T-helper 2 cell treated with Interferon-gamma antibody and Interleukin-4, amounts not matched to agents 5 μg/mL and 100 μg/mL, for 36 hours (primary cell): ENCODE measurements at regions not wholly inside any gene's neighbourhood (a gene's known extent, or its start where the extent isn't known, plus 50 kb on each side); places are given as distances from the start of the nearest gene placed in this dataset.

Experiments used
- DNase-seq: peaks from one replicate; pipeline ENCODE4 v3.0.0; 2021; ENCODE audit warnings: low spot score
- H3K27ac Mint-ChIP-seq: one replicate; pipeline ENCODE4 v1.8.0; 2021; ENCODE audit warnings: mild to moderate bottlenecking, mixed read lengths
- H3K27me3 Mint-ChIP-seq: one replicate; pipeline ENCODE4 v1.8.0; 2021; ENCODE audit warnings: low read depth, mixed read lengths
- H3K36me3 Mint-ChIP-seq: one replicate; pipeline ENCODE4 v1.8.0; 2021; ENCODE audit warnings: low read depth, mixed read lengths
- H3K4me1 Mint-ChIP-seq: one replicate; pipeline ENCODE4 v1.8.0; 2021; ENCODE audit warnings: low read depth, mixed read lengths
- H3K4me3 Mint-ChIP-seq: one replicate; pipeline ENCODE4 v1.8.0; 2022; ENCODE audit warnings: mild to moderate bottlenecking, moderate library complexity, mixed read lengths
- H3K9me3 Mint-ChIP-seq: one replicate; pipeline ENCODE4 v1.8.0; 2021; ENCODE audit warnings: mixed read lengths

DNA sequence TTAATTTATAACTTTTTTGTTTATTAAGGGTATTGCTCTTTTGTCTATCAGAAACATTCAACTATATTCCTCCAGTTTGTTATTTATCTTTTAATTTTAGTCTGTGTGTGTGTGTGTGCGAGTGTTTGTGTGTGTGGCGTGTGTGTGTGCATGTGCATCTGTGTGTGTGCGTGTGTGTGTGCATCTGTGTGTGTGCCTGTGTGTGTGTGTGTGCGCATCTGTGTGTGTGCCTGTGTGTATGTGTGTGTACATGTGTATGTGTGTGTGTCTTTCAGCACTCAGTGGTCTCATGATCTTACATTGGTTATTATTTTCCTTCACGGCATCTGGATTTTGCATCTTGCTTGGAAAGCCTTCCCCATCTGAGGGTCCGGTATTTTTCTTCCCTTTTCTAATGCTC is 281.1 kb upstream of the RTL1 start:
- Mint-ChIP-seq H3K36me3 (no peaks in the 10 kb centered on the region), H3K4me1 (no peaks in the 10 kb centered on the region), H3K27ac (no peak overlapping the region), H3K4me3 (no peak overlapping the region), H3K27me3 (no peaks in the 10 kb centered on the region), H3K9me3 (no peaks in the 10 kb centered on the region)
- no peak for DNase-seq

GRCh38 chr14:101185073-101185835 is 281.7 kb upstream of the RTL1 start:
- no peaks in the 10 kb centered on the region for H3K36me3 Mint-ChIP-seq
- H3K27ac Mint-ChIP-seq, result no peak overlapping the region
- no peaks in the 10 kb centered on the region for H3K4me1 Mint-ChIP-seq
- no peaks in the 10 kb centered on the region for H3K9me3 Mint-ChIP-seq
- H3K27me3 Mint-ChIP-seq, result no peaks in the 10 kb centered on the region
- DNase-seq, result no peak
- H3K4me3 Mint-ChIP-seq, result no peak overlapping the region

DNA sequence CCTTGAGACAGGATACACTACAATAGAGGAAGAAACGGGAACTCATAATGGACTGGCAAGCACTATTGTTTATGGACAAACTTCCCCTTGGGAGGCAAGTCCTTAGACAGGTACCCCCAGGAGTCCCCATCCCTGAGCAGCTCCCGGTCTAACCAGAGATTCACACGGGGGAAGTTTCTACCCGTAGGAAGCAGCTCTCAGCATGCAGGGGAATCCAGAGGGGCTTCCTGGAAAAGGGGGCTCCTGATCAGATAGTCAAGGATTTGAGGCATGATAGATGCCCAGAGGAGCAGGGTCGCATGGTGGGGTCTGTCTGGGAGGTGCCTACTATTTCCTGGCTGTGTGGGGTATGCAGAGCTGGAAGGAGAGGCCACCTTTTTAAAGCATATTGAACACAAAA is 282.4 kb upstream of the RTL1 start:
- no peaks in the 10 kb centered on the region for H3K27me3 Mint-ChIP-seq
- H3K4me3 Mint-ChIP-seq, result no peak overlapping the region
- H3K36me3 Mint-ChIP-seq, result no peaks in the 10 kb centered on the region
- H3K27ac Mint-ChIP-seq, result no peak overlapping the region
- H3K4me1 Mint-ChIP-seq, result no peaks in the 10 kb centered on the region
- DNase-seq, result no peak
- H3K9me3 Mint-ChIP-seq, result no peaks in the 10 kb centered on the region

DNA sequence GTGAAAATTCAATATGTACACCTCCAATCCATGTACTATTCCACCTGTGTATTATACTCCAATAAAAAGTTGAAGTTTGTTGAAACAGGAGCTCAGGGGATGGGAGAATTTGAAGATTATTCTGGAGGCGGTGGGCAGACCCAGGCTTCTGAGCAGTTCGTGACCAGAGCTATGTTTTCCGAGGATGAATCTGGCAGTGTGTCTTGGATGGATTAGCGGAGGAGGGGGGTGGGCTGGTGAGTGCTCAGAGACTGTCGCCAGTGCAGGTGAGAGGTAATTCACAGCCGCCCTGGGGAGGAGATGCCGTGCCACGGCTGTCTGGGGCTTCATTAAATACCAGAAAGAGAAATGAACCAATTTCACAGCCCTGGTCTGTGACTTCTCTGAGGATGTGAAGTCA is 283.0 kb upstream of the RTL1 start:
- Mint-ChIP-seq H3K9me3 (no peaks in the 10 kb centered on the region), H3K27me3 (no peaks in the 10 kb centered on the region), H3K4me3 (no peak overlapping the region), H3K36me3 (no peaks in the 10 kb centered on the region), H3K4me1 (no peaks in the 10 kb centered on the region), H3K27ac (no peak overlapping the region)
- DNase-seq, result no peak

DNA sequence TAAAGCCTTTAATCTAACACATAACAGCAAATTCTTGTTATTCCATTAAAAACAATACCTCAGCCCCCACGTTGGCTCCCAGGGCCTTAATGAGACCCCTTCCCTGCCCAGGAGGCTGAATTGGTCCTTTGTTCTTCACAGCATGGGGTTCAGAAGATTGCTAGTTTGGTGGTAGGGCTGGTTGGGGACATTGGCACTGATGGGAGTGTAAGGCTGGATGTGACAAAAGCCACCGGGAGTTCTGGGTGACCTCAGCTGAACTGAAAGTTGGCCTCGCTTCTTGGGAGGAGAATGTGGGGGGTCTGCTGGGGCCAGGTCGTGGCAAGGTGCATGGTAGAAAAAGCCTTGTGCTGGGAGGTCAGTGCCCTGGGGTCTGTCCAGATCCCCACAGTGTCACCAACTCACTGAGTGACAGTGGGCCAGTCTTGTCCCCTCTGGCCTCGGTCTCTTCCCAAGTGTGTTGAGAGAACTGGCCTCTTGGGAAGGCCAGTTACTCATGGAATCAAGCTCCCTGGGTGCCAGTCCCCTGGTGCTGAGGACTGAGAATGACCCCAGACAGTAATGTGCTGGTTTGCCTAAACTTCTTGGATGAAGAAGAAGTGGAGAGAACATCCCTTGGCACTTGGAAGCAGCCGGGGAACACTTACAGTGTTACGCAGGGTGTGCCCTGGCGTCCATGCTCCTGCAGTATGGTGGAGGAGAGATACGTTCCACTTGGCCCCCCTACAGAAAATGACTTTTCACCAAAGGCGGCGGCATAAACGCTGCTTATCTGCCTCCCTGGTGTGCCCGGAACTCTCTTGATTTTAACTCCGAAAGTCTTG is 283.7 kb upstream of the RTL1 start:
- no peak for DNase-seq
- no peaks in the 10 kb centered on the region for H3K36me3 Mint-ChIP-seq
- H3K27ac Mint-ChIP-seq, result no peak overlapping the region
- no peaks in the 10 kb centered on the region for H3K27me3 Mint-ChIP-seq
- H3K4me3 Mint-ChIP-seq, result no peak overlapping the region
- no peaks in the 10 kb centered on the region for H3K4me1 Mint-ChIP-seq
- no peaks in the 10 kb centered on the region for H3K9me3 Mint-ChIP-seq

- H3K36me3 Mint-ChIP-seq, result no peaks in the 10 kb centered on the region
- no peak overlapping the region for H3K27ac Mint-ChIP-seq
- H3K27me3 Mint-ChIP-seq, result no peaks in the 10 kb centered on the region
- no peak overlapping the region for H3K4me3 Mint-ChIP-seq
- DNase-seq, result no peak
- H3K4me1 Mint-ChIP-seq, result no peaks in the 10 kb centered on the region
- H3K9me3 Mint-ChIP-seq, result no peaks in the 10 kb centered on the region
Measured at GRCh38 chr14:101187816-101188570, 284.5 kb upstream of the RTL1 start.

GRCh38 chr14:101188571-101188915 is 285.0 kb upstream of the RTL1 start:
- Mint-ChIP-seq H3K36me3 (no peaks in the 10 kb centered on the region), H3K27ac (no peak overlapping the region), H3K27me3 (no peaks in the 10 kb centered on the region), H3K4me3 (no peak overlapping the region), H3K9me3 (no peaks in the 10 kb centered on the region), H3K4me1 (no peaks in the 10 kb centered on the region)
- DNase-seq, result no peak

DNA sequence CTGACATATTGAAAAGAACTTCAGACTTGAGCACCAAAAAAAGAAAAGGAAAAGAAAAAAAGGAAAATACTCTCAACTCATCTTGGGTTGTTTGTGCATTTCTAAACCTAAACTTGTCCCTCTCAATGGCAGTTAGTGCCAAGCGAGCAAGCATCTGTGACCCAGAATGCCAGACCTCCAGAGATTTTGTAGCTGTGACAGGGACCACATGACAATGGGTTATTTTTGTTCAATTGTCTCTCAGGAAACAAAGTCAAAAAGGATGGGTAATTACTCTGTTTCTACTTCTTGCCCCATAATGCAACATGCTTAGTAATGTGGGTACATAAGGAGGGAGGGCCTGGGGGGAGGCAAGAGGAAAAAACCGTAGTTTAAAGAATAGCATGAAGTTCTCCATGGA is 285.7 kb upstream of the RTL1 start:
- DNase-seq, result no peak
- no peak overlapping the region for H3K27ac Mint-ChIP-seq
- no peak overlapping the region for H3K4me3 Mint-ChIP-seq
- H3K36me3 Mint-ChIP-seq, result no peaks in the 10 kb centered on the region
- no peaks in the 10 kb centered on the region for H3K27me3 Mint-ChIP-seq
- H3K4me1 Mint-ChIP-seq, result no peaks in the 10 kb centered on the region
- H3K9me3 Mint-ChIP-seq, result no peaks in the 10 kb centered on the region

DNA sequence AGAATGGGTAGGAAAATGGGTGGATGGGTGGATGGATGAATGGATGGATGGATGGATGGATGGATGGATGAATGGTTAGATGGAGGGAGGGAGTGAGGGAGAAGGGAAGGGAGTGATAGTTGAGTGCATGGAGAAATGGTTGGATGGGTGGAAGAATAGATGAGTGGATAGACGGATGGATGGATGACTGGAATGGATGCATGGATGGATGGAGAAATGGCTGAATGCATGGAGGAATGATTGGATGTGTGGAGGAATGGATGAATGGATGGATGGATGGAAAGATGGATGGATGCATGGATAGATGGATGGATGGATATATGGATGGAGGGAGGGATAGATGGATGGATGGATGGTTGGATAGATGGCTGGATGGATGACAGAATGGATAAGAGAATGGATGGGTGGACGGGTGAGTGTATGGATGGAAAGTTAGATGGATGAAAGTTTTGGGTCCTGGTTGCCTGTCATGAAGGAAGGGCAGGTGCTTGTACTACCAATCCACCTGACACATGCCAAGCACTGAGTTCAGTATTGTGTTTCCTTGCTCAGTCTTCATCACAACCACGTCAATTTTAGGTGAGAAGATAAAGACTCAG is 286.5 kb upstream of the RTL1 start:
- no peaks in the 10 kb centered on the region for H3K36me3 Mint-ChIP-seq
- no peaks in the 10 kb centered on the region for H3K4me1 Mint-ChIP-seq
- no peaks in the 10 kb centered on the region for H3K27me3 Mint-ChIP-seq
- no peak overlapping the region for H3K27ac Mint-ChIP-seq
- H3K9me3 Mint-ChIP-seq, result no peaks in the 10 kb centered on the region
- DNase-seq, result no peak
- no peak overlapping the region for H3K4me3 Mint-ChIP-seq

- Mint-ChIP-seq H3K9me3 (no peaks in the 10 kb centered on the region), H3K27ac (no peak overlapping the region), H3K27me3 (no peaks in the 10 kb centered on the region), H3K4me3 (no peak overlapping the region), H3K36me3 (no peaks in the 10 kb centered on the region), H3K4me1 (no peaks in the 10 kb centered on the region)
- DNase-seq, result no peak
Measured at GRCh38 chr14:101191101-101191720, 287.7 kb upstream of the RTL1 start.

DNA sequence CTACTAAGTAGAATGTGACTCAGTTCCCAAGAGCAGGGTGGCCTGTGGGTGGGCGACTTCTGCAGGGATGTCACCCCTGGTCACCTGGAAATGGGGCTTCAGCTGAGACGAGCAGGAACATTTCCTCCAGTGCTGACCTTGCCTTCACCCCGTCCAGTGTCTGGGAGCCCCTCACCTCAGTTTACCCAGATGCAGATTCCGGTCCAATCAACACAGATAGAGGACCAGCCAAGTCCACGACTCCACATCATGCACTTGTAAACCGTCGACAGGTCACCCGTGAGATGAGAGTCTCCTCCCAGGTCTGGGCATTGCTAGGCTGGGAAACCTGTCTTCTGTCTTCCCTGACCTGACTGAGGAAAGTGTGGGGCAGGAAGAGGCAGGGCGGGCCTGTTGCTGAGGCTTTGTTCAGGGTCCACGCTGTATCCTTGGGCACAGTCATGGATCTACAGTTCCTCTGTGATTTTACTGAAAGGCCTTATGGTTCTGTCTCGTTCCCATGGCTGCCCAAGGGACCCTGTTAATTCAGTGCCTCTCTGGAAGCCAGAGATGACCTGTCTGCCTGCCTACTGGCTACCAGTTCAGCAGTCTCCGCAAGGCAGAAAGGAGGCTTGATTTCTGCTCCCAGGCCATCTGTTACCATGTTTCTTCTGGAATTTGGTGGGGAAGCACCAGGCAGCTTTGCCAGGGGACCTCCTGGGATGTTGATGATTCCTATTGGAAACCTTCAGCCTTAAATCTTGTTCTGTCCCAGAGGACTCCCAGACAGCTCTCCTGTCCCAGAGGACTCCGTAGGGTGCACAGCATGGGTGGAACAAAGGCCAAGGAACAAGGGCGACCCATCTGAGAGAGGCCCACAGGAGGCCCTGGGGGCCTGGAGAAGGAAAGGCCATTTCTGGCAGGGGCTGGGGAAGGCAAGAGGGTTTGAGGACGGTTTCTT is 288.5 kb upstream of the RTL1 start:
- Mint-ChIP-seq H3K36me3 (no peaks in the 10 kb centered on the region), H3K27ac (no peak overlapping the region), H3K4me3 (no peak overlapping the region), H3K27me3 (no peaks in the 10 kb centered on the region), H3K9me3 (no peaks in the 10 kb centered on the region), H3K4me1 (no peaks in the 10 kb centered on the region)
- DNase-seq, result no peak

DNA sequence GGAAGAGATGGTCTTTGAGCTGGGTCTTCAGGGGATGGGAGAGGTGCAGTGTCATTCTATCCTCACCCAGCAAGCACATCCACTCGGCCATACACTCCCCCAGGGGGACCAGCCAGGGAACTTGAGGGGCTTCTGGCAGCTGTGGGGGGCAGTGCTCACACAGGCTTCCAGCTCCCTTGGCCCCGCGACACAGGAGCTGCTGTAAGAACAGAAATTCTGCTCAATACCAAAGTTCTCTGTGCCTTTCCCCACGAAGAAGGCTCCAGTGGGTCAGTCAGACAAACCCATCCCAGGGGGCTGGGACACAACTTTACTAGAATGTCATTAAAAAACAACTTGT is 289.1 kb upstream of the RTL1 start:
- Mint-ChIP-seq H3K27ac (no peak overlapping the region), H3K4me1 (no peaks in the 10 kb centered on the region), H3K9me3 (no peaks in the 10 kb centered on the region), H3K27me3 (no peaks in the 10 kb centered on the region), H3K36me3 (no peaks in the 10 kb centered on the region), H3K4me3 (no peak overlapping the region)
- no peak for DNase-seq
